HG03575 (cell line): ENCODE measurements at regions not wholly inside any gene's neighbourhood (a gene's known extent, or its start where the extent isn't known, plus 50 kb on each side); places are given as distances from the start of the nearest gene placed in this dataset.
"Not testable (repeated sequence)": the region's sequence is repeated elsewhere in the genome, so short reads cannot be mapped to it uniquely, and the experiment has no call there.

Experiments
- ATAC-seq: cut with Tn5 transposase; IDR thresholded peaks from one replicate; pipeline ENCODE4 v1.9.1; 2021; ENCODE audit not compliant: unreplicated experiment, insufficient number of reproducible peaks, low FRiP score; ENCODE audit errors: extremely low read depth

GRCh38 chr13:78046331-78046730, 127.7 kb upstream of the EDNRB start:
- ATAC-seq: no peak

GRCh38 chr13:78045916-78046315, 127.3 kb upstream of the EDNRB start:
- ATAC-seq: no peak

DNA sequence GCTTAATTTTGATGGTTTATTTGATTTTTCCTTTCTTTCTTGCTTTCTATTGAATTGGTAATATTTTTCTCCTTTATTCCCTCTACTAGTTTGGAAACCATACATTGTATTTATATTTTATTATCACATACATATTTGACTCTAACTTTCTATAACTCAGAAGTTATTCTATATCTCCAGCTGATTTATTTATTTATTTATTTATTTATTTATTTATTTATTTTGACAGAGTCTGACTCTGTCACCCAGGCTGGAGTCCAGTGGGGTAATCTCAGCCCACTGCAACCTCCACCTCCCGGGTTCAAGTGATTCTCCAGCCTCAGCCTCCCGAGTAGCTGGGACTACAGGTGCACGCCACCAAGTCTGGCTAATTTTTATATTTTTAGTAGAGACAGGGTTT, 122.7 kb upstream of the EDNRB start:
- ATAC-seq: not testable (repeated sequence)

DNA sequence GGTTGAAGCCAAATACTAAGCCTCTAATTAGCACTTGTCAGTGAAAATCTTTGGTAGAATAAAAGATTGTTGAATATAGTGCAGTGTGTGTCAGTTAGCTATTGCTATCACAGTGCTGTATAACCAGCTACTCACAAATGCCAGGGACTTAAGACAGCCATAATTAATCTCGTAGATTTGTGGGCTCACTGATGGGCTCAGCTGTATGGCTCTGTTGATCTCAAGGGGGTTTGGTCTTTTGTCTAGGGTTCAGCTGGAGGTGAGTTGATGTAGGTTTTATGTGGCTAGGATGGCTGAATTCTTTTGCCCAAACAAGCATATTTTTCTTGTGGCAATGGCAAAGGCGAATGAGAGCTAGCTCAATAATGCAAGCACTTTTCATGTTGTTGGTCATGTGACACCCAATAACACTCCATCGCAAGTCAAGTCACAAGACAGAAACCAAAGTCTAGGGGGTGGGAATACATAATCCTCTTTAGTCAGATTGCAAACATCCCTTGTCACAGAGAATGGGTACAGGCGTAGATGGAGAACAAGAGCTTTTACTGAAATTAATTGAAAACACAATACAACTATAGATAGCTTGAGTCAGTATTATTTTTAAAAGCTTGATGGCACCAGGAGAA, 121.7 kb upstream of the EDNRB start:
- no peak for ATAC-seq

DNA sequence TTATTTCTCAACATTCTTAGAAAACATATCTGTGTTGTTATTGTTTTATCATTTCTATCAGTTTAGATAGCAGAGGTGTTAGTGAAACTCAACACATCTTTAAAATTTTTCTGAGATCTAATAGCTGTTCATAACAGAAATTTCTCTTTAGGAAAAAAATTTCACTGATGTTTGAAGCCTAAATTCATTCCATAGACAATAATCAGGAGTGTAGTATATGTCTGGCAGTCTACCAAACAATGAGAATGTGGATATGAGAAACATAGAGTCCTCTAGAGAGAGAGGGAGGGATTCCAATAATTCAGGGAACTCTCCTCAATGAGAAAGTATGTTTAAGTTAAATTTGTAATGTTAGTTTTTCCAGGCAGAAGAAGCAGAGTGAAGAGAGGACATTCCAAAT, 118.2 kb upstream of the EDNRB start:
- no peak for ATAC-seq

GRCh38 chr13:78035500-78035899, 116.9 kb upstream of the EDNRB start:
- no peak for ATAC-seq

DNA sequence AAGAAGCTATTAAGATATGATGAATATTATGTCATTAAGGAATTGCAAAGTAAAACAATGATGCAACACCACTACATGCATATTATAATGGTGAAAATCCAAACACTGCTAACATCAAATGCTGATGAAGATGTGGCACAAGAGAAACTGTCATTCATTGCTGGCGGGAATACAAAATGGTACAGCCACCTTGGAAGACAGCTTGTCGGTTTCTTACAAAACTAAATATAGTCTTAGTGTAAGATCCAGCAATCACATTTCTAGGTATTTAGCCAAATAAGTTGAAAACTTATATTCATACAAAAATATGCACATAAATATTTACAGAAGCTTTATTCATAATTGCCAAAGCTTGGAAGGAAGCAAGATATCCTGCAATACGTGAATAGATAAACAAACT, 114.9 kb upstream of the EDNRB start:
- ATAC-seq: no peak

DNA sequence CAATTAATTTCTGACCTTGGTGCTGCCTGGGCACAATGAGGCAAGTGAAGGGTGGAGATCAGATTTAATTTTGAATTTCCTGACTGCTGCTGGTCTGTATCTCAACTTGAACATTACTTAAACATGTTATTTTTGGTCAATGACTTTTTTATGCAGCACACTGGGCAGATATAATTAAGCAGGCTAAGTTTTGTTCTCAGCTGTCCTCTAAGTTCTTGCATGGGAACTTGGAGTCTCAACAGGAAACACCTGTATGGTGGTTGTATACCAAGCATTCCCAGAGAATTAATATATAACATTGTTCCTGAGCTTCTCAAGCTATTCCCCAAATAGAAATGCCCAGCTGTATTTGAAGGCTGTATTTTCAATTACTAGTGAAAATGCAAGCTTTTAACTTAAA, 113.5 kb upstream of the EDNRB start:
- no peak for ATAC-seq

DNA sequence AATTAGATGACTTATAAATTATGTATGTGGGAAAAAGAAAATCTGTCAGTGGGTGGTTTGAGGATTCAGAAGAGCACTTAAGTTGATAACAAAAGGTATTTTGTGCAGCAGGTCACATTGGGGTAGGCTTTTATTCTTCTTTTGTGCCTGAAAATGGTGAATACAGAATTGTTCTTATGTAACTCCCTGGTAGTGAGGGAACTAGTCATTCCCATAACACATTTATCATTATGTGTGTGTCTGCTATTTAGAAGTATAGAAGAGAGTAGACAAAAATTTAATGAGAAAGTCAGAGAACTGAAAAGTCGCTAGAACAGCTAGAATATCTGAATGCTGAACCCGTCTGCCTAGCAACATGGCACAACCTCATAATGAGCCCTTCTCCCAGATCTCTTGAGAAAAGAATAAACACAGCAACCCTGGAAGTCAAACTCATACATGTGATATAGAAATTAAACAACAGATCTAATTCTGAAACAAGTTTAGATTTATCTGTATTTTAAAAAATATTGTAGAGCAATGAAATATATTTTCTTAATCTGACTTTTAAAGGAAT, 111.8 kb upstream of the EDNRB start:
- no peak for ATAC-seq

DNA sequence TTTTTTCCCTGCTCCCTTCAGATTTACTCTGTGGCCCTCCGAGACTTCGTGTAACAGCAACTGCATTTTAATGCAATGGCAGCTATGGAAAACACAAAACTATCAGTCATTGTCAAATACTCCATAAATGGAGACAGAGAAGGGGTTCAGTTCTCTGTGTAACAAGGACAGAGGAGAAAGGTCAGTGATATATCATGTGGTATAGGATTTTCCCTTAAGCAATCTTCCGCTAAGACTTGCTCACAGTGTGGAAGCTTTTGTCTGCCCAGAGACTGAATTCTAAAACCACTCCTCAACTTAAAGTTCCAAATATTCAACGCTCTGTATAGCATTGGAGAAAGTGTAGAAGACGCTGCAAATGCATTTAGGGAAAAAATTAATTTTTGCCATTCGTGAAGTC, 111.3 kb upstream of the EDNRB start:
- ATAC-seq: no peak

- ATAC-seq: no peak
Measured at GRCh38 chr13:78028960-78029359, 110.3 kb upstream of the EDNRB start.

- ATAC-seq: no peak
Measured at GRCh38 chr13:78024996-78025395, 106.4 kb upstream of the EDNRB start.

DNA sequence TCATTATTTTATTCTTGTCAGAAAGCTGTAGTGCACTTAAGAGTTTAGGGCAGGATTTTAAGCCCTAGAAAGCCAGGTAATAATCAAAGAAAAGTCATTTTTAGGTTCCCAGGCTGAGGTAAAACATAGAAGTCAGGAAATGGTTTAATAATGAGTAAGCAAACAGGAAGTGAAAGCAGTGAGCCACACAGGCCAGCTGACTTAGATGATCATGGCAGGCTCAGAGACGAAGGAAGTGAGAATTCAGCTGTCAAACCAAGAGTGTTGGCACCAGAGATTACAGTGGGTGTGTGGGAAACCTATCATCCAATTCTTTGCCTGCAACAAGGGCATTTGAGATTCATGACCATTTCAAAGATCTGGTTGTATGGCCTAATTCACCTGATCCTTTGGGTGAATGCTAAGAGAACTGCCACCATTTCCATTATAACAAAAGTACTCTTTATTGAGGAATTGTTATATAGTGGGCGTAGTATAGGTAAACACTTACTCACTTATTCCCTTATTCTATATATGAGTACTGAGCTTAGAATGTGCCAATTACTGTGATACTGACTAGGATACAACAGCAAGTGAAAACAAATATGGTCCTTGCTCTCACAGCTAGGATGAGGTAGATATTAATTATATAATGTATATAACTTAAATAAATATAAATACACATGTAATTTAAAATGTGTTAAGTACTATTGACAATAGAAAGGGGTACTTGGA, 103.7 kb upstream of the EDNRB start:
- ATAC-seq: peak; percentile 100

DNA sequence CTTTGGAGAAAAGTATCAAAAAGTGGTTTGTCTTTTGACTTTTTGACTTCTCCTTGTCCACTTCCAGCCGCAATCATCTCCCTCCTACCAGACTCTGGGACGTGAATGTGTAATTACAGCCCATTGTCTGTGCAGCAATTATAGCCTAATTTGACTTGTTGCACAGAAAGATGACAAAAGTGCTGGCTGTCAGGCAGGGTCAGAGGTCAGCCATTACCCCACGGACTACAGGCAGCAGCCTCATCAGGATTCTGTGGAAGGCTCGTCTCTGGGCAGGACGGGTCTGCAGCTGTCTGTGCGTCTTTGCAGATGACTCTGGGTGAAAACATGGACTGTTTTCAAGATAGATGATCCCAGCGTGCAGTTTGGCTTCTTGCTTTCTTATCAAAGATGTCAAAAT, 102.2 kb upstream of the EDNRB start:
- no peak for ATAC-seq

- ATAC-seq: no peak
Measured at GRCh38 chr13:78015782-78016181, 97.2 kb upstream of the EDNRB start.

- ATAC-seq: no peak
Measured at GRCh38 chr13:78012046-78012445, 93.4 kb upstream of the EDNRB start.

DNA sequence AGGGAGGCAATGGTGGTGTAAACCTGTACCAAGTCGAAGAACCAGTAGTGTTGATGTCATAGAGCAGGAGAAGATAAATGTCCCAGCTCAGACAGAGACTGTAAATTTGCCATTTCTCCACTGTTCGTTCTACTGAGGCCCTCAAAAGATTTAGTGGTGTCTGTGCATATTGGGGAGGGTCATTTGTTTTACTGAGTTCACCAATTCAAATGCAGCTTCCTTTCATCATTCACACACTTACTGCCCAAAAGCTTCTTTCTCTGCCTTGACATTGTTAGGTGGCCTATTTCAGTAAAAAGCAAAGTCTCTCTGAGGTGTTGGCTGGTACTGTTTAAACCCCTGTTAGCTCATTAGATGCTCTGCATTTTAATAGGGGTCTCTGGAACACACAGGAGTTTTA, 86.2 kb upstream of the EDNRB start:
- no peak for ATAC-seq

GRCh38 chr13:77999746-78000145, 81.1 kb upstream of the EDNRB start:
- ATAC-seq: no peak

GRCh38 chr13:77994166-77994565, 75.5 kb upstream of the EDNRB start:
- ATAC-seq: no peak

DNA sequence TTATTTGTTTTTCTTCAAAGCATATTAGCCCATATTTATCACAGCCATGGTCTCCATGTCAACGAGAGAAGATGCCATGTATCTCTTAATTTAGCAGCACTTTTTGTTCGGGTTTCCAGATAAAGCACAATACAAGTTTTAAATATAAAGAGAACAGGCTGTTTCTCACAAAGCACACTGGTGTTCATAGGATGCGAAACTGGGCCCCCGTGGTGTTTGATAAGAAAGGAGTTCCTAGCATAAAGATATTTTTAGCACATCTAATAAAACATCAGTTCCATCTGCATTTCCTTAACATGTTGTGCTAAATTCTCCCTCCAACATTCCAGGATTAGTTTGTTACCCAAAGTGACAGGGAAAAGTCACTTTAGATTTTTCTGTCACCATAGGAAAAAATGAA, 72.4 kb upstream of the EDNRB start:
- ATAC-seq: no peak

GRCh38 chr13:77989281-77989680, 70.7 kb upstream of the EDNRB start:
- ATAC-seq: no peak
